ENCODE measurements at regions not wholly inside any gene's neighbourhood (a gene's known extent, or its start where the extent isn't known, plus 50 kb on each side); places are given as distances from the start of the nearest gene placed in this dataset.

- in situ Hi-C loops (cut with MboI) = no loop called here
Measured at GRCh38 chr3:81105206-81105605, 656.2 kb downstream of the GBE1 start.

More at GRCh38 chr3:81105206-81105605, 656.2 kb downstream of the GBE1 start:
- no peak overlapping the region for H3K9ac ChIP-seq (ENCODE audit: insufficient read depth in 1 of 2, low read depth in 2 of 2, low read length in 2 of 2)
- H3K4me2 ChIP-seq (ENCODE audit: insufficient read depth, low read length) = no peak overlapping the region
- FAIRE-seq = no peak
- DNase-seq (ENCODE audit: extremely low read depth in 1 of 4, low spot score in 3 of 4) = no peak
- no peaks in the 10 kb centered on the region for H3K9me1 ChIP-seq (ENCODE audit: control insufficient read depth, insufficient read depth, low read length)
- no TSS peak for BruUV-seq (replicated peaks)
- no peaks in the 10 kb centered on the region for H3K79me2 ChIP-seq (ENCODE audit: control insufficient read depth, insufficient read depth, low read length)
- H3K36me3 ChIP-seq (ENCODE audit: control insufficient read depth, insufficient read depth, low read length) = no peaks in the 10 kb centered on the region
- H2AFZ ChIP-seq (ENCODE audit: low read depth, low read length) = no peak overlapping the region
- ChIA-PET POLR2A (no interaction called here), CTCF (ENCODE audit: low intra/inter-chr PET ratio) (no interaction called here)
- 0% methylated on average over 2 of the region's 2 CpGs for WGBS (ENCODE audit: insufficient coverage, low coverage, missing lambda C conversion rate)
- TF ChIP-seq, protein P1, sequence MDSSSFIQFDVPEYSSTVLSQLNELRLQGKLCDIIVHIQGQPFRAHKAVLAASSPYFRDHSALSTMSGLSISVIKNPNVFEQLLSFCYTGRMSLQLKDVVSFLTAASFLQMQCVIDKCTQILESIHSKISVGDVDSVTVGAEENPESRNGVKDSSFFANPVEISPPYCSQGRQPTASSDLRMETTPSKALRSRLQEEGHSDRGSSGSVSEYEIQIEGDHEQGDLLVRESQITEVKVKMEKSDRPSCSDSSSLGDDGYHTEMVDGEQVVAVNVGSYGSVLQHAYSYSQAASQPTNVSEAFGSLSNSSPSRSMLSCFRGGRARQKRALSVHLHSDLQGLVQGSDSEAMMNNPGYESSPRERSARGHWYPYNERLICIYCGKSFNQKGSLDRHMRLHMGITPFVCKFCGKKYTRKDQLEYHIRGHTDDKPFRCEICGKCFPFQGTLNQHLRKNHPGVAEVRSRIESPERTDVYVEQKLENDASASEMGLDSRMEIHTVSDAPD (CRISPR knock-in tag; IDR thresholded peaks at IDR 0.05) = no peak
- no peak for TF ChIP-seq COPS2 (conservative IDR thresholded peaks at IDR 0.05)
- TF ChIP-seq CHD1 (IDR thresholded peaks at IDR 0.05; ENCODE audit: low read length) = no peak
- TF ChIP-seq YBX1 (IDR thresholded peaks at IDR 0.05) = no peak
- TF ChIP-seq TCF15 (CRISPR knock-in tag; IDR thresholded peaks at IDR 0.05) = no peak
- no peak for TF ChIP-seq LCOR (CRISPR knock-in tag; IDR thresholded peaks at IDR 0.05)
- no peak for TF ChIP-seq EGR1 (conservative IDR thresholded peaks at IDR 0.05)
- no peak for TF ChIP-seq ZNF232 (CRISPR knock-in tag; IDR thresholded peaks at IDR 0.05)
- TF ChIP-seq PRPF4 (IDR thresholded peaks at IDR 0.05; ENCODE audit: insufficient read depth, low read depth, low read length, poor library complexity, severe bottlenecking) = no peak
- no peak for TF ChIP-seq BDP1 (IDR thresholded peaks at IDR 0.05; ENCODE audit: insufficient read depth, insufficient read length)
- no peak for TF ChIP-seq BRD4 (IDR thresholded peaks at IDR 0.05)
- TF ChIP-seq ZNF140 (CRISPR knock-in tag; IDR thresholded peaks at IDR 0.05) = no peak
- TF ChIP-seq MTF1 (CRISPR knock-in tag; IDR thresholded peaks at IDR 0.05; ENCODE audit: borderline replicate concordance) = no peak
- no peak for ATAC-seq
- intact Hi-C loops (cut with micrococcal nuclease) = no loop called here
- H3K4me1 ChIP-seq (replicated peaks in 1 of 2; ENCODE audit: control insufficient read depth in 2 of 2, insufficient read depth in 2 of 2, low read length in 2 of 2) = no peaks in the 10 kb centered on the region
- H3K27me3 ChIP-seq (ENCODE audit: control insufficient read depth in 2 of 2, insufficient read depth in 2 of 2, low read length in 2 of 2) = no peaks in the 10 kb centered on the region
- H3K27ac ChIP-seq (ENCODE audit: extremely low read depth, low read depth, low read length) = no peak overlapping the region
- H4K20me1 ChIP-seq (replicated peaks; ENCODE audit: control insufficient read depth, insufficient read depth, low read length) = no peaks in the 10 kb centered on the region
- H3K4me3 ChIP-seq = no peak overlapping the region
- H3K9me3 ChIP-seq (replicated peaks; ENCODE audit: control insufficient read depth, insufficient read depth, low read depth, low read length) = no peaks in the 10 kb centered on the region

Data from K562 (cell line).